ENCODE measurements at regions not wholly inside any gene's neighbourhood (a gene's known extent, or its start where the extent isn't known, plus 50 kb on each side); places are given as distances from the start of the nearest gene placed in this dataset.
A peak's percentile ranks its signal among the peaks of the same experiment; 100 is the strongest.

GRCh38 chr15:39232512-39232911 is 348.4 kb upstream of the THBS1 start:
- Mint-ChIP-seq H3K27ac (ENCODE audit: unreplicated experiment) (peak overlapping the region; percentile 74), H3K4me3 (ENCODE audit: unreplicated experiment) (no peak overlapping the region), H3K4me1 (ENCODE audit: unreplicated experiment) (peaks cover 44% of the 10 kb centered on the region), H3K27me3 (ENCODE audit: unreplicated experiment) (no peaks in the 10 kb centered on the region), H3K36me3 (ENCODE audit: unreplicated experiment) (no peaks in the 10 kb centered on the region), H3K9me3 (ENCODE audit: unreplicated experiment) (no peaks in the 10 kb centered on the region)
- DNase-seq (ENCODE audit: extremely low spot score, unreplicated experiment) = no peak
- TF ChIP-seq CTCF (IDR thresholded peaks at IDR 0.05) = no peak

GRCh38 chr15:39235084-39235795 is 345.6 kb upstream of the THBS1 start:
- DNase-seq (ENCODE audit: extremely low spot score, unreplicated experiment) = no peak
- no peak overlapping the region for H3K4me3 Mint-ChIP-seq (ENCODE audit: unreplicated experiment)
- peaks cover 45% of the 10 kb centered on the region for H3K4me1 Mint-ChIP-seq (ENCODE audit: unreplicated experiment)
- TF ChIP-seq CTCF (IDR thresholded peaks at IDR 0.05) = no peak
- H3K9me3 Mint-ChIP-seq (ENCODE audit: unreplicated experiment) = no peaks in the 10 kb centered on the region
- no peaks in the 10 kb centered on the region for H3K27me3 Mint-ChIP-seq (ENCODE audit: unreplicated experiment)
- H3K27ac Mint-ChIP-seq (ENCODE audit: unreplicated experiment) = peak overlapping the region; percentile 55
- no peaks in the 10 kb centered on the region for H3K36me3 Mint-ChIP-seq (ENCODE audit: unreplicated experiment)

GRCh38 chr15:39236375-39236774 is 344.5 kb upstream of the THBS1 start:
- Mint-ChIP-seq H3K4me1 (ENCODE audit: unreplicated experiment) (peaks cover 35% of the 10 kb centered on the region), H3K27ac (ENCODE audit: unreplicated experiment) (peak overlapping the region; percentile 14), H3K36me3 (ENCODE audit: unreplicated experiment) (no peaks in the 10 kb centered on the region), H3K4me3 (ENCODE audit: unreplicated experiment) (no peak overlapping the region), H3K9me3 (ENCODE audit: unreplicated experiment) (no peaks in the 10 kb centered on the region), H3K27me3 (ENCODE audit: unreplicated experiment) (no peaks in the 10 kb centered on the region)
- DNase-seq (ENCODE audit: extremely low spot score, unreplicated experiment) = no peak
- no peak for TF ChIP-seq CTCF (IDR thresholded peaks at IDR 0.05)

GRCh38 chr15:39238443-39238842 is 342.4 kb upstream of the THBS1 start:
- Mint-ChIP-seq H3K27ac (ENCODE audit: unreplicated experiment) (no peak overlapping the region), H3K4me1 (ENCODE audit: unreplicated experiment) (peaks cover 15% of the 10 kb centered on the region)
- no peak for DNase-seq (ENCODE audit: extremely low spot score, unreplicated experiment)

GRCh38 chr15:39239562-39239961 is 341.3 kb upstream of the THBS1 start:
- DNase-seq (ENCODE audit: extremely low spot score, unreplicated experiment) = no peak
- Mint-ChIP-seq H3K9me3 (ENCODE audit: unreplicated experiment) (no peaks in the 10 kb centered on the region), H3K4me1 (ENCODE audit: unreplicated experiment) (peaks cover 15% of the 10 kb centered on the region), H3K4me3 (ENCODE audit: unreplicated experiment) (no peak overlapping the region), H3K27me3 (ENCODE audit: unreplicated experiment) (no peaks in the 10 kb centered on the region), H3K36me3 (ENCODE audit: unreplicated experiment) (no peaks in the 10 kb centered on the region), H3K27ac (ENCODE audit: unreplicated experiment) (no peak overlapping the region)
- no peak for TF ChIP-seq CTCF (IDR thresholded peaks at IDR 0.05)

More at GRCh38 chr15:39238443-39238842, 342.4 kb upstream of the THBS1 start:
- no peak for TF ChIP-seq CTCF (IDR thresholded peaks at IDR 0.05)
- H3K4me3 Mint-ChIP-seq (ENCODE audit: unreplicated experiment) = no peak overlapping the region
- no peaks in the 10 kb centered on the region for H3K27me3 Mint-ChIP-seq (ENCODE audit: unreplicated experiment)
- no peaks in the 10 kb centered on the region for H3K9me3 Mint-ChIP-seq (ENCODE audit: unreplicated experiment)
- H3K36me3 Mint-ChIP-seq (ENCODE audit: unreplicated experiment) = no peaks in the 10 kb centered on the region

Measured in osteocyte (in vitro differentiated cells).